ENCODE measurements at regions not wholly inside any gene's neighbourhood (a gene's known extent, or its start where the extent isn't known, plus 50 kb on each side); places are given as distances from the start of the nearest gene placed in this dataset.
A peak's percentile ranks its signal among the peaks of the same experiment; 100 is the strongest.

- Histone ChIP-seq H3K4me1 (ENCODE audit: low read depth) (no peaks in the 10 kb centered on the region), H3K4me3 (no peak overlapping the region), H3K9me3 (ENCODE audit: low read depth) (no peaks in the 10 kb centered on the region), H3K36me3 (no peaks in the 10 kb centered on the region), H3K27ac (no peak overlapping the region), H3K27me3 (no peaks in the 10 kb centered on the region)
- no peak for TF ChIP-seq CTCF (IDR thresholded peaks at IDR 0.05; ENCODE audit: low read depth, low read length)
- no peak for DNase-seq (ENCODE audit: low read depth in 1 of 2, low spot score in 1 of 2)
Measured at GRCh38 chr4:59024257-59024656, 1914.1 kb upstream of the IGFBP7 start.

DNA sequence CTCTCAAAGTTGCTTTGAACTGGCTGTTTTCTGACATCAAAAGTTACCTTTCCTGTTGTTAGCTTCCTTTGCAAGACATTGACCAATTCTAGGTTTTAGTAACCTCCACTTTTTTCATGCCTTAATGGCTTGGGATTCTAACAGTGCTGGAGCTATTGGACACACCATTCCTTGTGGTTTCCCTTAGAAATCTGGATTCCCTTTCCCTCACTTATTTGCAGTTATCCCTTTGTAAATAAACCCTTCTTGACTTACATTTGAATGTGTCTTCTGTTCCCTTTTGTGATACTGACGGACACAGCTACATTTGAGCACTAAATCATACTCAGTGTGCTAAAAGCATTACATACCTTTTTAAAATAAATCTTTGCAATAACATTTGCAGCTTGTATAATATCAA is 1927.6 kb upstream of the IGFBP7 start:
- Histone ChIP-seq H3K4me1 (ENCODE audit: low read depth) (no peaks in the 10 kb centered on the region), H3K36me3 (no peaks in the 10 kb centered on the region), H3K27me3 (no peaks in the 10 kb centered on the region), H3K4me3 (no peak overlapping the region), H3K27ac (no peak overlapping the region), H3K9me3 (ENCODE audit: low read depth) (no peaks in the 10 kb centered on the region)
- DNase-seq (ENCODE audit: low read depth in 1 of 2, low spot score in 1 of 2) = no peak
- TF ChIP-seq CTCF (IDR thresholded peaks at IDR 0.05; ENCODE audit: low read depth, low read length) = no peak

DNA sequence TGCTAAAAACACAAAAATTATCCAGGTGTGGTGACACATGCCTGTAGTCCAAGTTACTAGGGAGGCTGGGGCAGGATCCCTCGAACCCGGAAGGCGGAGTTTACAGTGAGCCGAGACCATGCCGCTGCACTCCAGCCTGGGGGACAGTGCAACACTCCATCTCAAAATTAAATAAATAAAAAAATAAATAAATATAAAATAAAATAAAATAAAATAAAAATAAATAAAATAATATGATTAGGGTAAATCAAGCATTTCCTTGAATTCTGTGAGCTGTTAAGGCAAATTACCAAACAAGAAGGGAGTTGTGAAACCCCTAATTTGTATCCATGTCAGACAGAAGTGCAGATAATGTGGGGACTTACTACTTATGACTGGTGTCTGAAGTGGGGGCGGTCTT is 1928.9 kb upstream of the IGFBP7 start:
- H3K36me3 ChIP-seq = no peaks in the 10 kb centered on the region
- H3K27ac ChIP-seq = no peak overlapping the region
- TF ChIP-seq CTCF (IDR thresholded peaks at IDR 0.05; ENCODE audit: low read depth, low read length) = no peak
- no peak for DNase-seq (ENCODE audit: low read depth in 1 of 2, low spot score in 1 of 2)
- no peaks in the 10 kb centered on the region for H3K27me3 ChIP-seq
- H3K9me3 ChIP-seq (ENCODE audit: low read depth) = no peaks in the 10 kb centered on the region
- H3K4me3 ChIP-seq = no peak overlapping the region
- H3K4me1 ChIP-seq (ENCODE audit: low read depth) = peaks cover 1% of the 10 kb centered on the region

DNA sequence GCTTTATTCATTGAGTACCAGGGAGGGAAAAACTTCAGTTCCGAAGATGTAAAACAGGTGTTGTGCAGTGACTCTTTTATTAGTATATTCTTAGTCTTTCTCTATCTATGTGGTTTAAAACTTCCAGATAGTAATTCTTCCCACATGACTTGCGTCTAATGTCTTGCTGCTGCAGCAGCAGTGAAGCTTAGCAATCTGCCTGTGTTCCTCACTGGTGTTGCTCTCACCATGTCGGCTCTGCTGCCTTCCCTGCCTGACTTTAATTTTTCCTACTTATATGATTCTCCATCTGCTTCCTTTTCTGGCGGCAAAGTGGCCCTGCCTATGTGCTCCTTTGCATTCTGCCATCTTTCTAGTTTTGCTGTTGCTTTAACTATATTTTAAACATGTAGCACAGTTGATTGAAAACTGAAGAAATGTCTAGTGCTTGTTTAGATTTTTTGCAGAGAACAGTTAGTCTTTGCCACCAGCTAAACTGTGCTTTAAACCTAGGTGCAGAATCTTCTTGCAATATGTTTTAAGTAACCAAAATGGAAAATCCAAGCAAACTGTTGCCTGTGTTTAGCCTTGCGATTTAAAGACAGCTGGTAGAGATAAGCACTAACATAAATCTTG is 1934.2 kb upstream of the IGFBP7 start:
- no peak overlapping the region for H3K4me3 ChIP-seq
- peaks cover 3% of the 10 kb centered on the region for H3K4me1 ChIP-seq (ENCODE audit: low read depth)
- H3K9me3 ChIP-seq (ENCODE audit: low read depth) = no peaks in the 10 kb centered on the region
- H3K36me3 ChIP-seq = no peaks in the 10 kb centered on the region
- peak in 1 of 2 donors; percentile 7 for DNase-seq (ENCODE audit: low read depth in 1 of 2, low spot score in 1 of 2)
- H3K27ac ChIP-seq = no peak overlapping the region
- no peaks in the 10 kb centered on the region for H3K27me3 ChIP-seq
- TF ChIP-seq CTCF (IDR thresholded peaks at IDR 0.05; ENCODE audit: low read depth, low read length) = no peak

DNA sequence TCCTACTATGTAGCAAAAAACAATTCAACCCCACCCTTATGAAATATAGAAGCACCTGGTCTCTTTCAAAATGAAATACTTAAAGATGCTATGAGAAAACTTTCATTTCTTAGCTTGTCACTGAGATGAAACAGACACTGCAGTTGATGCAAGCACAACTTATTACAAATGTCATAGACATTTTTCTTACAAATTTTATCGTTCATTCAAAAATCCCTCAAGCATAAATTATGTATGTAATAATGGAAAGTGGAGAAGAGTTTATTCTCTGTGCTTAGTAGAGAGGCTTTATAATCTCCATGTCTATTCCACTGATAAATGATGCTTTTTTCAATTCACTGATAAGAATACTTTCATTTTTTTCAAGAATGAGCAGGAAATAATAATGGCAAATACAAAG is 1943.9 kb upstream of the IGFBP7 start:
- Histone ChIP-seq H3K27me3 (no peaks in the 10 kb centered on the region), H3K9me3 (ENCODE audit: low read depth) (no peaks in the 10 kb centered on the region), H3K4me1 (ENCODE audit: low read depth) (peaks cover 8% of the 10 kb centered on the region), H3K36me3 (no peaks in the 10 kb centered on the region), H3K27ac (no peak overlapping the region), H3K4me3 (no peak overlapping the region)
- no peak for DNase-seq (ENCODE audit: low read depth in 1 of 2, low spot score in 1 of 2)
- no peak for TF ChIP-seq CTCF (IDR thresholded peaks at IDR 0.05; ENCODE audit: low read depth, low read length)

- H3K36me3 ChIP-seq = no peaks in the 10 kb centered on the region
- no peak for DNase-seq (ENCODE audit: low read depth in 1 of 2, low spot score in 1 of 2)
Measured at GRCh38 chr4:59057804-59058203, 1947.6 kb upstream of the IGFBP7 start.

More at GRCh38 chr4:59057804-59058203, 1947.6 kb upstream of the IGFBP7 start:
- Histone ChIP-seq H3K27me3 (no peaks in the 10 kb centered on the region), H3K9me3 (ENCODE audit: low read depth) (no peaks in the 10 kb centered on the region), H3K4me3 (no peak overlapping the region), H3K4me1 (ENCODE audit: low read depth) (peaks cover 10% of the 10 kb centered on the region), H3K27ac (no peak overlapping the region)
- TF ChIP-seq CTCF (IDR thresholded peaks at IDR 0.05; ENCODE audit: low read depth, low read length) = no peak
